Loucy (cell line): ENCODE measurements at regions not wholly inside any gene's neighbourhood (a gene's known extent, or its start where the extent isn't known, plus 50 kb on each side); places are given as distances from the start of the nearest gene placed in this dataset.
A peak's percentile ranks its signal among the peaks of the same experiment; 100 is the strongest.

Source experiments
- H2AFZ ChIP-seq: fragments of 200-600 bp; sonication (generic); 2 replicates; pipeline ENCODE4 v1.6.0; 2016; ENCODE audit warnings: antibody characterized with exemption, mild to moderate bottlenecking, low read length, moderate library complexity
- H3F3A ChIP-seq: fragments of 200-600 bp; 2 replicates; pipeline ENCODE4 v1.6.0; 2016; ENCODE audit warnings: antibody characterized with exemption, low read depth, mild to moderate bottlenecking
- H3K27me3 ChIP-seq: fragments of 200-600 bp; sonication (generic); 2 replicates; pipeline ENCODE4 v1.6.1; 2014; ENCODE audit warnings: low read length, mild to moderate bottlenecking; ENCODE audit not compliant: insufficient read depth, poor library complexity, severe bottlenecking
- H3K36me3 ChIP-seq: fragments of 200-600 bp; sonication (generic); 2 replicates; pipeline ENCODE4 v1.6.1; 2016; ENCODE audit warnings: low read length; ENCODE audit not compliant: insufficient read depth
- H3K4me1 ChIP-seq: fragments of 200-600 bp; sonication (generic); 2 replicates; pipeline ENCODE4 v1.5.1; 2014; ENCODE audit warnings: low read length, mild to moderate bottlenecking; ENCODE audit not compliant: insufficient read depth, poor library complexity, severe bottlenecking
- H3K4me2 ChIP-seq: fragments of 200-600 bp; sonication (generic); 2 replicates; pipeline ENCODE4 v1.6.0; 2014; ENCODE audit warnings: antibody characterized with exemption, low read length, low read depth, mild to moderate bottlenecking; ENCODE audit not compliant: poor library complexity, severe bottlenecking
- H3K4me3 ChIP-seq: fragments of 200-600 bp; sonication (generic); 2 replicates; pipeline ENCODE4 v1.5.1; 2014; ENCODE audit warnings: low read length, mild to moderate bottlenecking, mixed read lengths; ENCODE audit not compliant: poor library complexity, severe bottlenecking
- H3K79me2 ChIP-seq: fragments of 200-600 bp; sonication (generic); 2 replicates; pipeline ENCODE4 v1.6.1; 2014; ENCODE audit warnings: low read length; ENCODE audit not compliant: insufficient read depth
- H3K9ac ChIP-seq: fragments of 200-600 bp; sonication (generic); 2 replicates; pipeline ENCODE4 v1.6.0; 2014; ENCODE audit warnings: mild to moderate bottlenecking, low read depth, low read length, moderate library complexity; ENCODE audit not compliant: poor library complexity, severe bottlenecking
- H3K9me2 ChIP-seq: fragments of 200-600 bp; sonication (generic); replicated peaks from 2 replicates; pipeline ENCODE4 v1.6.1; 2016; ENCODE audit warnings: low read depth, low read length, mixed read lengths
- H3K9me3 ChIP-seq: fragments of 200-600 bp; sonication (generic); 2 replicates; pipeline ENCODE4 v1.6.1; 2014; ENCODE audit warnings: mild to moderate bottlenecking, antibody characterized with exemption, low read length, low read depth; ENCODE audit not compliant: insufficient read depth
- H4K20me1 ChIP-seq: fragments of 200-600 bp; sonication (generic); 2 replicates; pipeline ENCODE4 v1.6.0; 2014; ENCODE audit warnings: antibody characterized with exemption, low read length, mild to moderate bottlenecking; ENCODE audit not compliant: insufficient read depth, poor library complexity, severe bottlenecking
- EZH2phosphoT487 ChIP-seq: fragments of 200-600 bp; IDR thresholded peaks from 2 replicates; pipeline ENCODE4 v1.6.1; 2018; ENCODE audit warnings: antibody characterized with exemption, mild to moderate bottlenecking, moderate library complexity, borderline replicate concordance
- TF ChIP-seq, protein P1 (sequence below): fragments of 200-600 bp; sonication (generic); conservative IDR thresholded peaks from 2 replicates; pipeline ENCODE4 v1.5.1; 2014; ENCODE audit warnings: mild to moderate bottlenecking, antibody characterized with exemption, low read length

- H3K9ac ChIP-seq, result no peak overlapping the region
- no peaks in the 10 kb centered on the region for H3K27me3 ChIP-seq
- peaks cover 44% of the 10 kb centered on the region for H3K4me1 ChIP-seq
- H3K9me2 ChIP-seq, result no peaks in the 10 kb centered on the region
- 0 out of 2 replicates have a peak, but pooled peaks cover 2% of the 10 kb centered on the region for H3K9me3 ChIP-seq
- 0 out of 2 replicates have a peak overlapping the region, but pooled peaks have one; percentile 15 for H2AFZ ChIP-seq
- H3F3A ChIP-seq, result peaks cover 23% of the 10 kb centered on the region
- no peaks in the 10 kb centered on the region for H4K20me1 ChIP-seq
- TF ChIP-seq, protein P1, sequence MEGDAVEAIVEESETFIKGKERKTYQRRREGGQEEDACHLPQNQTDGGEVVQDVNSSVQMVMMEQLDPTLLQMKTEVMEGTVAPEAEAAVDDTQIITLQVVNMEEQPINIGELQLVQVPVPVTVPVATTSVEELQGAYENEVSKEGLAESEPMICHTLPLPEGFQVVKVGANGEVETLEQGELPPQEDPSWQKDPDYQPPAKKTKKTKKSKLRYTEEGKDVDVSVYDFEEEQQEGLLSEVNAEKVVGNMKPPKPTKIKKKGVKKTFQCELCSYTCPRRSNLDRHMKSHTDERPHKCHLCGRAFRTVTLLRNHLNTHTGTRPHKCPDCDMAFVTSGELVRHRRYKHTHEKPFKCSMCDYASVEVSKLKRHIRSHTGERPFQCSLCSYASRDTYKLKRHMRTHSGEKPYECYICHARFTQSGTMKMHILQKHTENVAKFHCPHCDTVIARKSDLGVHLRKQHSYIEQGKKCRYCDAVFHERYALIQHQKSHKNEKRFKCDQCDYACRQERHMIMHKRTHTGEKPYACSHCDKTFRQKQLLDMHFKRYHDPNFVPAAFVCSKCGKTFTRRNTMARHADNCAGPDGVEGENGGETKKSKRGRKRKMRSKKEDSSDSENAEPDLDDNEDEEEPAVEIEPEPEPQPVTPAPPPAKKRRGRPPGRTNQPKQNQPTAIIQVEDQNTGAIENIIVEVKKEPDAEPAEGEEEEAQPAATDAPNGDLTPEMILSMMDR, result no peak
- no peak for TF ChIP-seq EZH2phosphoT487
- no peak overlapping the region for H3K4me3 ChIP-seq
- H3K79me2 ChIP-seq, result no peaks in the 10 kb centered on the region
- H3K36me3 ChIP-seq, result no peaks in the 10 kb centered on the region
- no peak overlapping the region for H3K4me2 ChIP-seq
Measured at GRCh38 chr14:65849091-65849490, 436.6 kb downstream of the FUT8 start.

DNA sequence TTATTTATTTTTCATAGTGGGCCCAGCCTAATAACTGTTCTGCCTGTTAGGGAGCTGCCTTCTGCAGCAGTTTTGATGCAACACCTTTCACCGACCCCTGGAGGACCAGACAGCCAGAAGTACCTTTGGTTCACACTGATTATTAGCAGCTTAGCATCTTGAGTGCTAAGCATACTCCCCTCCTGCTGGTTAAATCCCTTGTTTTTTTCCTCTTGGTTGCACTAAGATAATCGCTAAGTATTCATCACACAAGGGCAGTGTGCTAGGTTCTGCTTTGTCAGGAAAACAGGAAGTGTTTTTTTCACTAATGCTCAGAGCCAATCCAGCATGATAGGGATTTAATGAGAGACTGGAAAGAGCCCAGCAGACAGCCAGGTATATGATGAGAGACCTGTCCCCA, 437.0 kb downstream of the FUT8 start:
- no peak overlapping the region for H3K9ac ChIP-seq
- no peaks in the 10 kb centered on the region for H4K20me1 ChIP-seq
- H3K4me2 ChIP-seq, result no peak overlapping the region
- H2AFZ ChIP-seq, result 0 out of 2 replicates have a peak overlapping the region, but pooled peaks have one; percentile 15
- TF ChIP-seq EZH2phosphoT487, result no peak
- TF ChIP-seq, protein P1, result no peak
- H3K9me2 ChIP-seq, result no peaks in the 10 kb centered on the region
- no peaks in the 10 kb centered on the region for H3K79me2 ChIP-seq
- H3K4me1 ChIP-seq, result peaks cover 44% of the 10 kb centered on the region
- H3K9me3 ChIP-seq, result 0 out of 2 replicates have a peak, but pooled peaks cover 6% of the 10 kb centered on the region
- H3F3A ChIP-seq, result peaks cover 23% of the 10 kb centered on the region
- H3K27me3 ChIP-seq, result no peaks in the 10 kb centered on the region
- H3K36me3 ChIP-seq, result no peaks in the 10 kb centered on the region
- H3K4me3 ChIP-seq, result no peak overlapping the region

- H3K36me3 ChIP-seq, result no peaks in the 10 kb centered on the region
- H3K27me3 ChIP-seq, result no peaks in the 10 kb centered on the region
- H3K79me2 ChIP-seq, result no peaks in the 10 kb centered on the region
- H4K20me1 ChIP-seq, result no peaks in the 10 kb centered on the region
- no peak overlapping the region for H3K9ac ChIP-seq
- no peak overlapping the region for H3K4me2 ChIP-seq
- peaks cover 38% of the 10 kb centered on the region for H3K4me1 ChIP-seq
- H3F3A ChIP-seq, result peaks cover 23% of the 10 kb centered on the region
- no peak for TF ChIP-seq EZH2phosphoT487
- TF ChIP-seq, protein P1, result no peak
- 0 out of 2 replicates have a peak, but pooled peaks cover 6% of the 10 kb centered on the region for H3K9me3 ChIP-seq
- no peak overlapping the region for H3K4me3 ChIP-seq
- no peaks in the 10 kb centered on the region for H3K9me2 ChIP-seq
- no peak overlapping the region for H2AFZ ChIP-seq
Measured at GRCh38 chr14:65850429-65851135, 438.1 kb downstream of the FUT8 start.
